ENCODE measurements at regions not wholly inside any gene's neighbourhood (a gene's known extent, or its start where the extent isn't known, plus 50 kb on each side); places are given as distances from the start of the nearest gene placed in this dataset.

DNA sequence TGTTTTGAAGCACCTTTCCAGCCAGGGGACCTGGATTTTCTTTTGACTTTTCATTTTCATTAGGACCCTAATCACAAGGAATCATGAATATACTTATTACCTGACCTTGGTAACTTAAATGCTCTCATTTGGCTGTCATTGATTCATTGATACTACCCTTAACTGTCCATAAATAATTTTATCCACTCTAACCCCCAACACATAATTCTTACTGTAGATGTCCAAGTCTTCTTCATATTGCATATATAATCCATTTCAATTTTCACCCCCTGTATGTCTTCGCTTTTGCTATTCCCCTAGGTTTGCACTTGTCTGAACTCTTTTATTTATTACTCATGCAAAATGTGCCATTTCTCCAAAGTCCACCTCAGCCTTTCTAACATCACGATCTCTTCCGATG, 602.9 kb downstream of the MMUT start:
- Histone ChIP-seq H3K4me2 (ENCODE audit: low read depth, low read length) (no peak overlapping the region), H3K9ac (ENCODE audit: insufficient read depth, low read depth, low read length) (no peak overlapping the region), H3K36me3 (replicated peaks in 1 of 2; ENCODE audit: control insufficient read depth in 1 of 2, insufficient read depth in 2 of 2, low read length in 2 of 2) (no peaks in the 10 kb centered on the region), H3K27me3 (ENCODE audit: control insufficient read depth in 1 of 2, insufficient read depth in 2 of 2, low read length in 2 of 2) (no peaks in the 10 kb centered on the region; a peak in 1 of 5 replicates), H3K9me3 (ENCODE audit: low read length) (no peaks in the 10 kb centered on the region), H3K79me2 (ENCODE audit: insufficient read depth, low read length) (no peaks in the 10 kb centered on the region), H3K4me3 (replicated peaks in 1 of 3; ENCODE audit: insufficient read depth in 1 of 3, low read depth in 2 of 3, low read length in 3 of 3) (no peak overlapping the region), H4K20me1 (ENCODE audit: insufficient read depth, low read length) (no peaks in the 10 kb centered on the region), H2AFZ (ENCODE audit: low read length) (no peak overlapping the region), H3K4me1 (ENCODE audit: insufficient read depth, low read length) (no peaks in the 10 kb centered on the region), H3K27ac (ENCODE audit: extremely low read length, insufficient read depth, low read length) (no peak overlapping the region)
- ATAC-seq (no peak), DNase-seq (ENCODE audit: low spot score) (no peak), FAIRE-seq (no peak)
- in situ Hi-C loops (cut with HindIII; ENCODE audit: extremely low pct_ligation_motif_present, low pct_unique_long_range_greater_than_20kb), result no loop called here
- CTCF ChIA-PET (ENCODE audit: low intra/inter-chr PET ratio, low total read pairs), result no interaction called here
- intact Hi-C loops (cut with micrococcal nuclease; ENCODE audit: unreplicated experiment), result no loop called here
- no TSS peak for BruUV-seq (replicated peaks)
- POLR2A ChIA-PET, result no interaction called here
- TF ChIP-seq RORA (CRISPR knock-in tag; IDR thresholded peaks at IDR 0.05) (no peak), HDAC1 (CRISPR knock-in tag; IDR thresholded peaks at IDR 0.05) (no peak), GPN1 (CRISPR knock-in tag; IDR thresholded peaks at IDR 0.05; ENCODE audit: borderline replicate concordance) (no peak), ZNF761 (CRISPR knock-in tag; conservative IDR thresholded peaks at IDR 0.05) (no peak), SNRNP70 (IDR thresholded peaks at IDR 0.05; ENCODE audit: low read depth, low read length) (no peak), ZFP41 (CRISPR knock-in tag; IDR thresholded peaks at IDR 0.05; ENCODE audit: borderline replicate concordance) (no peak), TEAD3 (CRISPR knock-in tag; optimal IDR thresholded peaks at IDR 0.05; ENCODE audit: borderline replicate concordance) (no peak), ZNF570 (CRISPR knock-in tag; IDR thresholded peaks at IDR 0.05; ENCODE audit: borderline replicate concordance) (no peak), ZFP36L2 (CRISPR knock-in tag; IDR thresholded peaks at IDR 0.05) (no peak), XRCC5 (optimal IDR thresholded peaks at IDR 0.05; ENCODE audit: low read length) (no peak), PHF20 (CRISPR knock-in tag; IDR thresholded peaks at IDR 0.05) (no peak), ZKSCAN8 (CRISPR knock-in tag; IDR thresholded peaks at IDR 0.05; ENCODE audit: borderline replicate concordance) (no peak)
- TF ChIP-seq, protein P1, sequence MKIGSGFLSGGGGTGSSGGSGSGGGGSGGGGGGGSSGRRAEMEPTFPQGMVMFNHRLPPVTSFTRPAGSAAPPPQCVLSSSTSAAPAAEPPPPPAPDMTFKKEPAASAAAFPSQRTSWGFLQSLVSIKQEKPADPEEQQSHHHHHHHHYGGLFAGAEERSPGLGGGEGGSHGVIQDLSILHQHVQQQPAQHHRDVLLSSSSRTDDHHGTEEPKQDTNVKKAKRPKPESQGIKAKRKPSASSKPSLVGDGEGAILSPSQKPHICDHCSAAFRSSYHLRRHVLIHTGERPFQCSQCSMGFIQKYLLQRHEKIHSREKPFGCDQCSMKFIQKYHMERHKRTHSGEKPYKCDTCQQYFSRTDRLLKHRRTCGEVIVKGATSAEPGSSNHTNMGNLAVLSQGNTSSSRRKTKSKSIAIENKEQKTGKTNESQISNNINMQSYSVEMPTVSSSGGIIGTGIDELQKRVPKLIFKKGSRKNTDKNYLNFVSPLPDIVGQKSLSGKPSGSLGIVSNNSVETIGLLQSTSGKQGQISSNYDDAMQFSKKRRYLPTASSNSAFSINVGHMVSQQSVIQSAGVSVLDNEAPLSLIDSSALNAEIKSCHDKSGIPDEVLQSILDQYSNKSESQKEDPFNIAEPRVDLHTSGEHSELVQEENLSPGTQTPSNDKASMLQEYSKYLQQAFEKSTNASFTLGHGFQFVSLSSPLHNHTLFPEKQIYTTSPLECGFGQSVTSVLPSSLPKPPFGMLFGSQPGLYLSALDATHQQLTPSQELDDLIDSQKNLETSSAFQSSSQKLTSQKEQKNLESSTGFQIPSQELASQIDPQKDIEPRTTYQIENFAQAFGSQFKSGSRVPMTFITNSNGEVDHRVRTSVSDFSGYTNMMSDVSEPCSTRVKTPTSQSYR (CRISPR knock-in tag; IDR thresholded peaks at IDR 0.05; ENCODE audit: borderline replicate concordance), result no peak
- TF ChIP-seq, protein P2, sequence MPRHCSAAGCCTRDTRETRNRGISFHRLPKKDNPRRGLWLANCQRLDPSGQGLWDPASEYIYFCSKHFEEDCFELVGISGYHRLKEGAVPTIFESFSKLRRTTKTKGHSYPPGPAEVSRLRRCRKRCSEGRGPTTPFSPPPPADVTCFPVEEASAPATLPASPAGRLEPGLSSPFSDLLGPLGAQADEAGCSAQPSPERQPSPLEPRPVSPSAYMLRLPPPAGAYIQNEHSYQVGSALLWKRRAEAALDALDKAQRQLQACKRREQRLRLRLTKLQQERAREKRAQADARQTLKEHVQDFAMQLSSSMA (CRISPR knock-in tag; IDR thresholded peaks at IDR 0.05), result no peak
- TF ChIP-seq, protein P3, sequence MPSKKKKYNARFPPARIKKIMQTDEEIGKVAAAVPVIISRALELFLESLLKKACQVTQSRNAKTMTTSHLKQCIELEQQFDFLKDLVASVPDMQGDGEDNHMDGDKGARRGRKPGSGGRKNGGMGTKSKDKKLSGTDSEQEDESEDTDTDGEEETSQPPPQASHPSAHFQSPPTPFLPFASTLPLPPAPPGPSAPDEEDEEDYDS (CRISPR knock-in tag; IDR thresholded peaks at IDR 0.05), result no peak
- TF ChIP-seq, protein P4, sequence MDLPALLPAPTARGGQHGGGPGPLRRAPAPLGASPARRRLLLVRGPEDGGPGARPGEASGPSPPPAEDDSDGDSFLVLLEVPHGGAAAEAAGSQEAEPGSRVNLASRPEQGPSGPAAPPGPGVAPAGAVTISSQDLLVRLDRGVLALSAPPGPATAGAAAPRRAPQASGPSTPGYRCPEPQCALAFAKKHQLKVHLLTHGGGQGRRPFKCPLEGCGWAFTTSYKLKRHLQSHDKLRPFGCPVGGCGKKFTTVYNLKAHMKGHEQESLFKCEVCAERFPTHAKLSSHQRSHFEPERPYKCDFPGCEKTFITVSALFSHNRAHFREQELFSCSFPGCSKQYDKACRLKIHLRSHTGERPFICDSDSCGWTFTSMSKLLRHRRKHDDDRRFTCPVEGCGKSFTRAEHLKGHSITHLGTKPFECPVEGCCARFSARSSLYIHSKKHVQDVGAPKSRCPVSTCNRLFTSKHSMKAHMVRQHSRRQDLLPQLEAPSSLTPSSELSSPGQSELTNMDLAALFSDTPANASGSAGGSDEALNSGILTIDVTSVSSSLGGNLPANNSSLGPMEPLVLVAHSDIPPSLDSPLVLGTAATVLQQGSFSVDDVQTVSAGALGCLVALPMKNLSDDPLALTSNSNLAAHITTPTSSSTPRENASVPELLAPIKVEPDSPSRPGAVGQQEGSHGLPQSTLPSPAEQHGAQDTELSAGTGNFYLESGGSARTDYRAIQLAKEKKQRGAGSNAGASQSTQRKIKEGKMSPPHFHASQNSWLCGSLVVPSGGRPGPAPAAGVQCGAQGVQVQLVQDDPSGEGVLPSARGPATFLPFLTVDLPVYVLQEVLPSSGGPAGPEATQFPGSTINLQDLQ (CRISPR knock-in tag; IDR thresholded peaks at IDR 0.05), result no peak
- 39% methylated on average over 3 of the region's 3 CpGs for WGBS (ENCODE audit: low lambda C conversion rate)
